Panc1 (cell line): ENCODE measurements at regions not wholly inside any gene's neighbourhood (a gene's known extent, or its start where the extent isn't known, plus 50 kb on each side); places are given as distances from the start of the nearest gene placed in this dataset.

Source experiments
- ATAC-seq: fragments of 200-7000 bp; cut with Tn5 transposase; 2 replicates; pipeline ENCODE4 v1.9.1; 2020; ENCODE audit warnings: mild to moderate bottlenecking, moderate library complexity
- BruUV-seq: library from RNA; stranded (reverse); fragments of 400-500 nt; replicated peaks from 2 replicates; lab custom pipeline; 2021; lab: Mats Ljungman, UMichigan
- CTCF ChIA-PET: fragments of 300-600 bp; sonication (Branson Sonifier 250); formaldehyde crosslinking; loops from one replicate; lab custom pipeline; 2022; ENCODE audit warnings: antibody characterized with exemption; lab: Charles Lee
- POLR2A ChIA-PET: fragments of 300-600 bp; sonication (Branson Sonifier 250); formaldehyde crosslinking; loops from one replicate; lab custom pipeline; 2022; ENCODE audit warnings: antibody characterized with exemption; lab: Charles Lee
- DNase-seq: peaks from one replicate; pipeline ENCODE4 v3.0.0-alpha.2; 2010; ENCODE audit warnings: low read depth, low spot score
- H3K27ac ChIP-seq: 2 replicates; pipeline ENCODE4 v1.5.1; 2011; ENCODE audit warnings: mild to moderate bottlenecking, low read length, inconsistent platforms
- H3K27me3 ChIP-seq: fragments of 200-500 bp; sonication (Bioruptor generic); 2 replicates; pipeline ENCODE4 v1.6.0; 2014; ENCODE audit warnings: low read length, inconsistent platforms; ENCODE audit not compliant: control insufficient read depth, insufficient read depth
- H3K36me3 ChIP-seq: fragments of 200-500 bp; sonication (Bioruptor generic); 2 replicates; pipeline ENCODE4 v1.5.1; 2014; ENCODE audit warnings: inconsistent platforms, mild to moderate bottlenecking, low read length, moderate library complexity; ENCODE audit not compliant: control insufficient read depth, insufficient read depth
- H3K4me1 ChIP-seq: 2 replicates; pipeline ENCODE4 v1.5.1; 2011; ENCODE audit warnings: inconsistent platforms, mild to moderate bottlenecking, low read length, moderate library complexity; ENCODE audit not compliant: control insufficient read depth, insufficient read depth
- H3K4me3 ChIP-seq, 2 experiments: 2 replicates each; pipeline ENCODE4 v1.5.1; 2011 to 2012; ENCODE audit warnings: low read depth in 2 of 2, low read length in 2 of 2, mild to moderate bottlenecking in 2 of 2, inconsistent platforms in 1 of 2, moderate library complexity in 1 of 2
- H3K9me3 ChIP-seq: fragments of 200-500 bp; sonication (Bioruptor generic); 2 replicates; pipeline ENCODE4 v1.5.1; 2014; ENCODE audit warnings: low read depth, mild to moderate bottlenecking, inconsistent platforms, low read length, moderate library complexity; ENCODE audit not compliant: control insufficient read depth, insufficient read depth
- POLR2AphosphoS5 ChIP-seq: IDR thresholded peaks from 2 replicates; pipeline ENCODE4 v1.6.1; 2012; ENCODE audit warnings: mild to moderate bottlenecking, low read depth, low read length, moderate library complexity
- SIN3A ChIP-seq: IDR thresholded peaks from 2 replicates; pipeline ENCODE4 v1.6.1; 2012; ENCODE audit warnings: low read depth, mild to moderate bottlenecking, low read length, moderate library complexity, borderline replicate concordance; ENCODE audit not compliant: insufficient read depth
- TCF7L2 ChIP-seq: IDR thresholded peaks from 2 replicates; pipeline ENCODE4 v1.6.1; 2011; ENCODE audit warnings: mild to moderate bottlenecking, low read depth, low read length, inconsistent platforms
- in situ Hi-C: cut with HindIII; loops from 2 replicates; pipeline ENCODE4 v1.10.0; 2016; ENCODE audit warnings: low sequenced_read_pairs, low pct_unique_long_range_greater_than_20kb
- intact Hi-C: fragments of 100-400 bp; cut with micrococcal nuclease; formaldehyde crosslinking; loops from one replicate; pipeline ENCODE4 v1.10.0; 2022; ENCODE audit not compliant: unreplicated experiment
- TF ChIP-seq, protein P1 (sequence below): fragments of 450-650 bp; IDR thresholded peaks from 2 replicates; pipeline ENCODE4 v1.5.1; 2017; ENCODE audit warnings: mild to moderate bottlenecking
- TF ChIP-seq, protein P2 (sequence below), 2 experiments: IDR thresholded peaks; 2 replicates each; pipeline ENCODE4 v1.6.1; 2011 to 2012; ENCODE audit warnings: low read depth in 2 of 2, control low read depth in 1 of 2, low read length in 1 of 2, mild to moderate bottlenecking in 1 of 2, moderate library complexity in 1 of 2; ENCODE audit not compliant: insufficient read depth in 1 of 2

GRCh38 chr4:181502611-181503010, 740.6 kb upstream of the TENM3 start:
- intact Hi-C loops = no loop called here
- CTCF ChIA-PET = no interaction called here

GRCh38 chr4:181503687-181504390, 739.4 kb upstream of the TENM3 start:
- no peak overlapping the region for H3K4me3 ChIP-seq
- H3K9me3 ChIP-seq = no peaks in the 10 kb centered on the region
- intact Hi-C loops (no loop called here), in situ Hi-C loops (no loop called here)
- BruUV-seq = no TSS peak
- ChIA-PET POLR2A (interaction anchor here (0.6 kb wide), 1 partner anchor 407 kb away, joined by 5 read pairs; no protein-coding TSS in a partner anchor), CTCF (no interaction called here)
- DNase-seq (no peak), ATAC-seq (no peak)
- no peaks in the 10 kb centered on the region for H3K36me3 ChIP-seq
- H3K4me1 ChIP-seq = no peaks in the 10 kb centered on the region
- no peak overlapping the region for H3K27ac ChIP-seq
- no peaks in the 10 kb centered on the region for H3K27me3 ChIP-seq
- TF ChIP-seq POLR2AphosphoS5 = no peak
- TF ChIP-seq, protein P1, sequence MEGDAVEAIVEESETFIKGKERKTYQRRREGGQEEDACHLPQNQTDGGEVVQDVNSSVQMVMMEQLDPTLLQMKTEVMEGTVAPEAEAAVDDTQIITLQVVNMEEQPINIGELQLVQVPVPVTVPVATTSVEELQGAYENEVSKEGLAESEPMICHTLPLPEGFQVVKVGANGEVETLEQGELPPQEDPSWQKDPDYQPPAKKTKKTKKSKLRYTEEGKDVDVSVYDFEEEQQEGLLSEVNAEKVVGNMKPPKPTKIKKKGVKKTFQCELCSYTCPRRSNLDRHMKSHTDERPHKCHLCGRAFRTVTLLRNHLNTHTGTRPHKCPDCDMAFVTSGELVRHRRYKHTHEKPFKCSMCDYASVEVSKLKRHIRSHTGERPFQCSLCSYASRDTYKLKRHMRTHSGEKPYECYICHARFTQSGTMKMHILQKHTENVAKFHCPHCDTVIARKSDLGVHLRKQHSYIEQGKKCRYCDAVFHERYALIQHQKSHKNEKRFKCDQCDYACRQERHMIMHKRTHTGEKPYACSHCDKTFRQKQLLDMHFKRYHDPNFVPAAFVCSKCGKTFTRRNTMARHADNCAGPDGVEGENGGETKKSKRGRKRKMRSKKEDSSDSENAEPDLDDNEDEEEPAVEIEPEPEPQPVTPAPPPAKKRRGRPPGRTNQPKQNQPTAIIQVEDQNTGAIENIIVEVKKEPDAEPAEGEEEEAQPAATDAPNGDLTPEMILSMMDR = no peak
- no peak for TF ChIP-seq TCF7L2
- TF ChIP-seq, protein P2, sequence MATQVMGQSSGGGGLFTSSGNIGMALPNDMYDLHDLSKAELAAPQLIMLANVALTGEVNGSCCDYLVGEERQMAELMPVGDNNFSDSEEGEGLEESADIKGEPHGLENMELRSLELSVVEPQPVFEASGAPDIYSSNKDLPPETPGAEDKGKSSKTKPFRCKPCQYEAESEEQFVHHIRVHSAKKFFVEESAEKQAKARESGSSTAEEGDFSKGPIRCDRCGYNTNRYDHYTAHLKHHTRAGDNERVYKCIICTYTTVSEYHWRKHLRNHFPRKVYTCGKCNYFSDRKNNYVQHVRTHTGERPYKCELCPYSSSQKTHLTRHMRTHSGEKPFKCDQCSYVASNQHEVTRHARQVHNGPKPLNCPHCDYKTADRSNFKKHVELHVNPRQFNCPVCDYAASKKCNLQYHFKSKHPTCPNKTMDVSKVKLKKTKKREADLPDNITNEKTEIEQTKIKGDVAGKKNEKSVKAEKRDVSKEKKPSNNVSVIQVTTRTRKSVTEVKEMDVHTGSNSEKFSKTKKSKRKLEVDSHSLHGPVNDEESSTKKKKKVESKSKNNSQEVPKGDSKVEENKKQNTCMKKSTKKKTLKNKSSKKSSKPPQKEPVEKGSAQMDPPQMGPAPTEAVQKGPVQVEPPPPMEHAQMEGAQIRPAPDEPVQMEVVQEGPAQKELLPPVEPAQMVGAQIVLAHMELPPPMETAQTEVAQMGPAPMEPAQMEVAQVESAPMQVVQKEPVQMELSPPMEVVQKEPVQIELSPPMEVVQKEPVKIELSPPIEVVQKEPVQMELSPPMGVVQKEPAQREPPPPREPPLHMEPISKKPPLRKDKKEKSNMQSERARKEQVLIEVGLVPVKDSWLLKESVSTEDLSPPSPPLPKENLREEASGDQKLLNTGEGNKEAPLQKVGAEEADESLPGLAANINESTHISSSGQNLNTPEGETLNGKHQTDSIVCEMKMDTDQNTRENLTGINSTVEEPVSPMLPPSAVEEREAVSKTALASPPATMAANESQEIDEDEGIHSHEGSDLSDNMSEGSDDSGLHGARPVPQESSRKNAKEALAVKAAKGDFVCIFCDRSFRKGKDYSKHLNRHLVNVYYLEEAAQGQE (IDR thresholded peaks at IDR 0.05; ENCODE audit: insufficient read depth in 1 of 2, low read depth in 2 of 2, low read length in 1 of 2) = no peak
- TF ChIP-seq SIN3A = no peak

More at GRCh38 chr4:181502611-181503010, 740.6 kb upstream of the TENM3 start:
- H3K9me3 ChIP-seq = no peaks in the 10 kb centered on the region
- no peak for TF ChIP-seq TCF7L2
- no peak for TF ChIP-seq SIN3A
- TF ChIP-seq, protein P2 (IDR thresholded peaks at IDR 0.05; ENCODE audit: insufficient read depth in 1 of 2, low read depth in 2 of 2, low read length in 1 of 2) = no peak
- TF ChIP-seq POLR2AphosphoS5 = no peak
- TF ChIP-seq, protein P1 = no peak
- no TSS peak for BruUV-seq
- no peak for ATAC-seq
- H3K36me3 ChIP-seq = no peaks in the 10 kb centered on the region
- POLR2A ChIA-PET = no interaction called here
- in situ Hi-C loops = no loop called here
- no peaks in the 10 kb centered on the region for H3K4me1 ChIP-seq
- no peak overlapping the region for H3K4me3 ChIP-seq
- no peaks in the 10 kb centered on the region for H3K27me3 ChIP-seq
- DNase-seq = no peak
- H3K27ac ChIP-seq = no peak overlapping the region
